GM23338 (cell line): ENCODE measurements at regions not wholly inside any gene's neighbourhood (a gene's known extent, or its start where the extent isn't known, plus 50 kb on each side); places are given as distances from the start of the nearest gene placed in this dataset.

Experiments
- ATAC-seq: fragments of 200-7000 bp; cut with Tn5 transposase; 3 replicates; pipeline ENCODE4 v1.9.1; 2020
- DNase-seq: peaks from one replicate; pipeline ENCODE4 v3.0.0-alpha.2; 2015; ENCODE audit warnings: low spot score
- H2AFZ ChIP-seq: fragments of 200-600 bp; sonication (generic); 2 replicates; pipeline ENCODE4 v1.8.0; 2016; ENCODE audit warnings: antibody characterized with exemption, mild to moderate bottlenecking, moderate library complexity
- H3F3A ChIP-seq: fragments of 200-600 bp; sonication (generic); replicated peaks from 2 replicates; pipeline ENCODE4 v1.8.0; 2017; ENCODE audit warnings: antibody characterized with exemption, mixed run types, low read depth
- H3K27ac ChIP-seq: fragments of 200-600 bp; sonication (generic); 2 replicates; pipeline ENCODE4 v1.6.1; 2016; ENCODE audit warnings: low read depth
- H3K27me3 ChIP-seq: fragments of 200-600 bp; sonication (generic); 2 replicates; pipeline ENCODE4 v1.8.0; 2016; ENCODE audit warnings: mild to moderate bottlenecking, mixed run types, moderate library complexity; ENCODE audit not compliant: insufficient read depth
- H3K36me3 ChIP-seq: fragments of 200-600 bp; sonication (generic); 2 replicates; pipeline ENCODE4 v1.8.0; 2016; ENCODE audit warnings: mild to moderate bottlenecking; ENCODE audit not compliant: insufficient read depth
- H3K4me1 ChIP-seq: fragments of 200-600 bp; sonication (generic); 2 replicates; pipeline ENCODE4 v1.8.0; 2016; ENCODE audit warnings: mild to moderate bottlenecking, moderate library complexity; ENCODE audit not compliant: insufficient read depth
- H3K4me2 ChIP-seq: fragments of 200-600 bp; sonication (generic); 2 replicates; pipeline ENCODE4 v1.7.1; 2017; ENCODE audit warnings: mixed run types
- H3K4me3 ChIP-seq: fragments of 200-600 bp; sonication (generic); 2 replicates; pipeline ENCODE4 v1.6.1; 2016; ENCODE audit warnings: mixed run types
- H3K79me2 ChIP-seq: fragments of 200-600 bp; sonication (generic); replicated peaks from 2 replicates; pipeline ENCODE4 v1.8.0; 2017; ENCODE audit warnings: mild to moderate bottlenecking; ENCODE audit not compliant: insufficient read depth
- H3K9me2 ChIP-seq: fragments of 200-600 bp; sonication (generic); 2 replicates; pipeline ENCODE4 v1.8.0; 2017; ENCODE audit not compliant: insufficient read depth
- H4K20me1 ChIP-seq: fragments of 200-600 bp; sonication (generic); replicated peaks from 2 replicates; pipeline ENCODE4 v1.8.0; 2017; ENCODE audit warnings: mild to moderate bottlenecking; ENCODE audit not compliant: insufficient read depth
- H3K27ac Mint-ChIP-seq: 2 replicates; pipeline ENCODE4 v1.8.0; 2020; ENCODE audit warnings: inconsistent platforms, mild to moderate bottlenecking, moderate library complexity, mixed read lengths
- H3K27me3 Mint-ChIP-seq: 3 replicates; pipeline ENCODE4 v1.8.0; 2022; ENCODE audit warnings: low read depth, mild to moderate bottlenecking, moderate library complexity, mixed read lengths, inconsistent platforms; ENCODE audit not compliant: insufficient read depth, poor library complexity
- H3K36me3 Mint-ChIP-seq: 3 replicates; pipeline ENCODE4 v1.8.0; 2021; ENCODE audit warnings: low read depth, mild to moderate bottlenecking, inconsistent platforms, moderate library complexity, mixed read lengths
- H3K4me1 Mint-ChIP-seq: 3 replicates; pipeline ENCODE4 v1.8.0; 2020; ENCODE audit warnings: mild to moderate bottlenecking, inconsistent platforms, mixed read lengths
- H3K4me3 Mint-ChIP-seq: 3 replicates; pipeline ENCODE4 v1.8.0; 2021; ENCODE audit warnings: moderate library complexity, mild to moderate bottlenecking, inconsistent platforms, mixed read lengths
- H3K9me3 Mint-ChIP-seq: 3 replicates; pipeline ENCODE4 v1.8.0; 2020; ENCODE audit warnings: moderate library complexity, mild to moderate bottlenecking, inconsistent platforms, mixed read lengths
- CREB1 ChIP-seq: fragments of 250-450 bp; sonication (Bioruptor Pico); IDR thresholded peaks from 2 replicates; pipeline ENCODE4 v1.5.0; 2020; ENCODE audit warnings: low read depth, mild to moderate bottlenecking, moderate library complexity
- CTCF ChIP-seq, 2 experiments: fragments of 200-600 bp in 1 of 2; sonication (generic) in 1 of 2; conservative IDR thresholded peaks; 2 replicates each; pipeline versions ENCODE4 v1.5.1 to v1.6.1; 2016 to 2017; ENCODE audit warnings: antibody characterized with exemption in 2 of 2, low read depth in 2 of 2, mild to moderate bottlenecking in 2 of 2, moderate library complexity in 1 of 2
- ETS1 ChIP-seq: IDR thresholded peaks from 2 replicates; pipeline ENCODE4 v1.6.1; 2016; ENCODE audit warnings: antibody characterized with exemption
- EZH2 ChIP-seq: fragments of 200-600 bp; sonication (generic); IDR thresholded peaks from one replicate; pipeline ENCODE4 v1.8.0; 2017; ENCODE audit warnings: antibody characterized with exemption, mild to moderate bottlenecking, low read depth; ENCODE audit not compliant: unreplicated experiment
- EZH2phosphoT487 ChIP-seq: fragments of 200-600 bp; sonication (generic); IDR thresholded peaks from one replicate; pipeline ENCODE4 v1.8.1; 2018; ENCODE audit warnings: antibody characterized with exemption; ENCODE audit not compliant: unreplicated experiment
- JUNB ChIP-seq: IDR thresholded peaks from one replicate; pipeline ENCODE4 v1.6.1; 2016; ENCODE audit warnings: antibody characterized with exemption; ENCODE audit not compliant: unreplicated experiment
- NANOG ChIP-seq: IDR thresholded peaks from 2 replicates; pipeline ENCODE4 v1.6.1; 2016; ENCODE audit warnings: antibody characterized with exemption, borderline replicate concordance
- POLR2AphosphoS5 ChIP-seq: IDR thresholded peaks from 2 replicates; pipeline ENCODE4 v1.6.1; 2016; ENCODE audit warnings: antibody characterized with exemption, low read depth
- REST ChIP-seq: IDR thresholded peaks from one replicate; pipeline ENCODE4 v1.6.1; 2018; ENCODE audit warnings: antibody characterized with exemption; ENCODE audit not compliant: unreplicated experiment
- STAT1 ChIP-seq: IDR thresholded peaks from one replicate; pipeline ENCODE4 v1.6.1; 2016; ENCODE audit warnings: antibody characterized with exemption; ENCODE audit not compliant: unreplicated experiment
- ZNF114 ChIP-seq: fragments of 250-450 bp; sonication (Bioruptor Pico); IDR thresholded peaks from 2 replicates; pipeline ENCODE4 v1.5.0; 2020; ENCODE audit warnings: mild to moderate bottlenecking, moderate library complexity
- ZNF331 ChIP-seq: fragments of 250-450 bp; sonication (Bioruptor Pico); IDR thresholded peaks from 2 replicates; pipeline ENCODE4 v1.5.0; 2020; ENCODE audit warnings: low read depth, mild to moderate bottlenecking, moderate library complexity
- ZNF462 ChIP-seq: fragments of 250-450 bp; sonication (Bioruptor Pico); IDR thresholded peaks from 2 replicates; pipeline ENCODE4 v1.5.0; 2020; ENCODE audit warnings: mild to moderate bottlenecking, moderate library complexity

- no peaks in the 10 kb centered on the region for H3K9me2 ChIP-seq
Measured at GRCh38 chr5:100456615-100457014, 78.6 kb upstream of the FAM174A start.

More at GRCh38 chr5:100456615-100457014, 78.6 kb upstream of the FAM174A start:
- no peaks in the 10 kb centered on the region for H3K4me1 Mint-ChIP-seq
- ATAC-seq (no peak), DNase-seq (no peak)
- no peaks in the 10 kb centered on the region for H3F3A ChIP-seq
- no peaks in the 10 kb centered on the region for H3K36me3 ChIP-seq
- peaks cover 2% of the 10 kb centered on the region for H3K27me3 Mint-ChIP-seq
- no peak overlapping the region for H3K4me3 ChIP-seq
- H3K9me3 Mint-ChIP-seq = peaks cover 5% of the 10 kb centered on the region; the same call in 2 of the 3 replicates
- TF ChIP-seq NANOG (no peak), ZNF331 (no peak), EZH2 (no peak), POLR2AphosphoS5 (no peak), REST (no peak), CREB1 (CRISPR knock-in tag) (no peak), ZNF462 (CRISPR knock-in tag) (no peak), CTCF (conservative IDR thresholded peaks at IDR 0.05; ENCODE audit: low read depth in 2 of 2) (no peak), ZNF114 (CRISPR knock-in tag) (no peak), EZH2phosphoT487 (no peak), JUNB (no peak), ETS1 (no peak), STAT1 (no peak)
- H2AFZ ChIP-seq = no peak overlapping the region
- H3K4me3 Mint-ChIP-seq = no peak overlapping the region
- H3K4me2 ChIP-seq = no peak overlapping the region
- no peaks in the 10 kb centered on the region for H4K20me1 ChIP-seq
- no peak overlapping the region for H3K27ac ChIP-seq
- H3K4me1 ChIP-seq = no peaks in the 10 kb centered on the region
- H3K79me2 ChIP-seq = no peaks in the 10 kb centered on the region
- no peaks in the 10 kb centered on the region for H3K27me3 ChIP-seq
- H3K36me3 Mint-ChIP-seq = no peaks in the 10 kb centered on the region
- no peak overlapping the region for H3K27ac Mint-ChIP-seq
